IMR-90 (cell line): ENCODE measurements at regions not wholly inside any gene's neighbourhood (a gene's known extent, or its start where the extent isn't known, plus 50 kb on each side); places are given as distances from the start of the nearest gene placed in this dataset.

Experiments used
- ATAC-seq: fragments of 200-7000 bp; cut with Tn5 transposase; 2 replicates; pipeline ENCODE4 v1.9.1; 2020; ENCODE audit warnings: low read depth, mild to moderate bottlenecking, moderate library complexity
- BruUV-seq: library from RNA; stranded (reverse); fragments of 400-500 nt; replicated peaks from 2 replicates; lab custom pipeline; 2021; lab: Mats Ljungman, UMichigan
- CTCF ChIA-PET: fragments of 300-600 bp; formaldehyde crosslinking; extraction: SDS; loops from one replicate; lab custom pipeline; 2021; ENCODE audit warnings: antibody characterized with exemption; lab: Yijun Ruan, JAX
- POLR2A ChIA-PET: fragments of 300-600 bp; sonication (Branson Sonifier 250); formaldehyde crosslinking; loops from one replicate; lab custom pipeline; 2022; ENCODE audit warnings: antibody characterized with exemption; ENCODE audit not compliant: unreplicated experiment; lab: Charles Lee
- DNase-seq: peaks from one replicate; pipeline ENCODE4 v3.0.0; 2013
- H2AFZ ChIP-seq: replicated peaks from 2 replicates; pipeline ENCODE3; 2013; ENCODE audit warnings: low read length, mild to moderate bottlenecking; ENCODE audit not compliant: poor library complexity
- H2AK5ac ChIP-seq: 2 replicates; pipeline ENCODE4 v1.6.1; 2013; ENCODE audit warnings: low read depth, low read length, inconsistent platforms
- H2AK9ac ChIP-seq: replicated peaks from 2 replicates; pipeline ENCODE3; 2013; ENCODE audit warnings: mild to moderate bottlenecking, low read depth, low read length, moderate library complexity; ENCODE audit not compliant: poor library complexity
- H2BK120ac ChIP-seq: 2 replicates; pipeline ENCODE4 v1.6.1; 2013; ENCODE audit warnings: low read depth, low read length, inconsistent platforms
- H2BK15ac ChIP-seq: 3 replicates; pipeline ENCODE4 v1.6.1; 2013; ENCODE audit warnings: low read depth, low read length, inconsistent platforms
- H2BK20ac ChIP-seq: 2 replicates; pipeline ENCODE4 v1.6.1; 2013; ENCODE audit warnings: low read depth, mild to moderate bottlenecking, inconsistent platforms, low read length, moderate library complexity
- H2BK5ac ChIP-seq: 2 replicates; pipeline ENCODE4 v1.6.1; 2013; ENCODE audit warnings: mild to moderate bottlenecking, low read depth, low read length, inconsistent platforms; ENCODE audit not compliant: poor library complexity, severe bottlenecking
- H3K14ac ChIP-seq: replicated peaks from 2 replicates; pipeline ENCODE4 v1.6.1; 2013; ENCODE audit warnings: low read depth, low read length, inconsistent platforms
- H3K18ac ChIP-seq: 2 replicates; pipeline ENCODE4 v1.6.1; 2013; ENCODE audit warnings: low read depth, low read length, control low read depth
- H3K23ac ChIP-seq: 2 replicates; pipeline ENCODE4 v1.6.1; 2013; ENCODE audit warnings: low read depth, low read length, inconsistent platforms
- H3K27ac ChIP-seq: 2 replicates; pipeline ENCODE4 v1.5.1; 2013; ENCODE audit warnings: mild to moderate bottlenecking, control low read depth, low read length; ENCODE audit not compliant: insufficient read depth
- H3K27me3 ChIP-seq: 2 replicates; pipeline ENCODE4 v1.6.1; 2013; ENCODE audit warnings: low read length; ENCODE audit not compliant: control insufficient read depth, insufficient read depth
- H3K36me3 ChIP-seq: 2 replicates; pipeline ENCODE4 v1.6.1; 2013; ENCODE audit warnings: low read length, mixed read lengths; ENCODE audit not compliant: control insufficient read depth, insufficient read depth
- H3K4ac ChIP-seq: 2 replicates; pipeline ENCODE4 v1.6.1; 2013; ENCODE audit warnings: low read depth, low read length, inconsistent platforms
- H3K4me1 ChIP-seq: 2 replicates; pipeline ENCODE4 v1.6.1; 2013; ENCODE audit warnings: low read length, mixed read lengths; ENCODE audit not compliant: control insufficient read depth, insufficient read depth
- H3K4me2 ChIP-seq: 2 replicates; pipeline ENCODE4 v1.6.1; 2013; ENCODE audit warnings: low read depth, mild to moderate bottlenecking, control low read depth, low read length, moderate library complexity
- H3K4me3 ChIP-seq: 2 replicates; pipeline ENCODE4 v1.5.1; 2013; ENCODE audit warnings: low read depth, mild to moderate bottlenecking, control low read depth, low read length, moderate library complexity; ENCODE audit not compliant: insufficient read depth
- H3K56ac ChIP-seq: 2 replicates; pipeline ENCODE4 v1.6.1; 2013; ENCODE audit warnings: low read length, inconsistent platforms; ENCODE audit not compliant: insufficient read depth; ENCODE audit errors: extremely low read depth
- H3K79me1 ChIP-seq, 2 experiments: 2 replicates each; pipeline ENCODE4 v1.6.1; 2013; ENCODE audit warnings: low read length in 2 of 2, inconsistent platforms in 1 of 2, low read depth in 1 of 2
- H3K9ac ChIP-seq: 2 replicates; pipeline ENCODE4 v1.6.1; 2013; ENCODE audit warnings: low read depth, low read length, control low read depth
- H3K9me1 ChIP-seq: 2 replicates; pipeline ENCODE4 v1.6.1; 2013; ENCODE audit warnings: low read length, inconsistent platforms; ENCODE audit not compliant: insufficient read depth
- H3K9me3 ChIP-seq: 2 replicates; pipeline ENCODE4 v1.6.1; 2013; ENCODE audit warnings: low read length; ENCODE audit not compliant: control insufficient read depth, insufficient read depth
- H4K20me1 ChIP-seq: 2 replicates; pipeline ENCODE4 v1.6.1; 2013; ENCODE audit warnings: low read length, inconsistent platforms; ENCODE audit not compliant: insufficient read depth
- H4K5ac ChIP-seq: 2 replicates; pipeline ENCODE4 v1.6.1; 2013; ENCODE audit warnings: mild to moderate bottlenecking, low read depth, low read length, control low read depth
- H4K8ac ChIP-seq, 2 experiments: 2 replicates each; pipeline ENCODE4 v1.6.1; 2013; ENCODE audit warnings: low read depth in 2 of 2, low read length in 2 of 2, control low read depth in 1 of 2, inconsistent platforms in 1 of 2
- H4K91ac ChIP-seq: 2 replicates; pipeline ENCODE4 v1.6.1; 2013; ENCODE audit warnings: low read depth, low read length, inconsistent platforms; ENCODE audit not compliant: insufficient read depth
- CHD1 ChIP-seq: IDR thresholded peaks from 2 replicates; pipeline ENCODE4 v1.6.1; 2012; ENCODE audit warnings: low read depth, low read length, improper control_type of control experiment
- MAFK ChIP-seq: IDR thresholded peaks from 2 replicates; pipeline ENCODE4 v1.6.1; 2012; ENCODE audit warnings: low read depth, low read length, improper control_type of control experiment
- RFX5 ChIP-seq: IDR thresholded peaks from 2 replicates; pipeline ENCODE4 v1.8.0; 2012; ENCODE audit warnings: low read depth, mild to moderate bottlenecking, low read length, moderate library complexity
- USF2 ChIP-seq: fragments of 150-350 bp; IDR thresholded peaks from 2 replicates; pipeline ENCODE4 v1.6.1; 2017; ENCODE audit warnings: mild to moderate bottlenecking, antibody characterized with exemption, low read length, low read depth
- WGBS, 2 experiments: methylation state at CpG; one replicate each; pipeline versions ENCODE4 v1.1.5 to v1.1.7; 2013; ENCODE audit warnings: missing lambda C conversion rate in 2 of 2; ENCODE audit not compliant: insufficient read length in 1 of 2; ENCODE audit errors: extremely low coverage in 2 of 2; 5-methylcytosine and 5-hydroxymethylcytosine counted together
- dilution Hi-C: fragments of 300-500 bp; cut with HindIII; formaldehyde crosslinking; loops from one replicate; pipeline ENCODE4 v1.14.3; 2018; ENCODE audit warnings: low sequenced_read_pairs; ENCODE audit not compliant: unreplicated experiment
- in situ Hi-C: fragments of 300-500 bp; cut with MboI; formaldehyde crosslinking; loops from 3 replicates; pipeline ENCODE4 v1.14.3; 2019; ENCODE audit warnings: low sequenced_read_pairs, inconsistent platforms, mixed read lengths
- intact Hi-C: fragments of 100-400 bp; cut with micrococcal nuclease; formaldehyde crosslinking; loops from 2 replicates; pipeline ENCODE4 v1.10.0; 2022
- TF ChIP-seq, protein P1 (sequence below): conservative IDR thresholded peaks from 2 replicates; pipeline ENCODE4 v1.5.1; 2012; ENCODE audit warnings: mild to moderate bottlenecking, low read depth, low read length, improper control_type of control experiment

DNA sequence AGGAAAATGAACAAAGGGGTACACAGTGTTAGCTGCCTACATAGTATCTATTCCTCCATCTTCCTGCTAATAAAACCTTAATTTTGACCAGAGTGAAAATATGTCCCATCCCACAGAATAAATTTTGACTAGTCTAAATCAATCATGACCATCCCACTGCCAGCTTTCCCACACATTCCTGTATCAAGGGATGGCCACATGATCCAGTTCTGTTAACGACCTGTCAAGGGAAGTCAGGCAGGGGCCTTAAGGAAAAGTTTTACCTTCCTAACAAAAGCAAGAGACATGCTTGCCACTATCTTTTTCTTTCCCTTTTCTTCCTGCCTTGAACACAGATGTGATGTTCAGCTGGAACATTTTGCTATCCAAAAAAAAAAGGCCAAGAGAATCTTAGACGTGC is 185.0 kb upstream of the CHAC2 start:
- Histone ChIP-seq H3K9ac (no peak overlapping the region), H2BK15ac (no peak overlapping the region), H3K27ac (no peak overlapping the region), H3K36me3 (no peaks in the 10 kb centered on the region), H3K79me1 (no peaks in the 10 kb centered on the region), H2AK5ac (no peak overlapping the region), H3K27me3 (peaks cover 10% of the 10 kb centered on the region; the same call in 1 of the 2 replicates), H3K4me2 (no peak overlapping the region), H3K4ac (no peak overlapping the region), H4K5ac (no peak overlapping the region), H3K4me1 (no peaks in the 10 kb centered on the region), H2AK9ac (no peak overlapping the region), H3K4me3 (no peak overlapping the region), H4K20me1 (no peaks in the 10 kb centered on the region), H3K56ac (no peak overlapping the region), H3K9me1 (no peaks in the 10 kb centered on the region), H2BK5ac (no peak overlapping the region), H2AFZ (no peak overlapping the region), H3K18ac (no peak overlapping the region), H4K91ac (no peak overlapping the region), H3K14ac (no peak overlapping the region), H2BK120ac (no peak overlapping the region), H3K9me3 (no peaks in the 10 kb centered on the region), H3K23ac (no peak overlapping the region), H2BK20ac (no peak overlapping the region), H4K8ac (no peak overlapping the region)
- BruUV-seq: no TSS peak
- CTCF ChIA-PET: interaction anchor here (1.1 kb wide), 1 partner anchor 10 kb away, joined by 3 read pairs; no protein-coding TSS in a partner anchor
- no peak for ATAC-seq
- intact Hi-C loops: no loop called here
- in situ Hi-C loops: no loop called here
- POLR2A ChIA-PET: no interaction called here
- no CpG with 5 or more reads among the region's 2 CpGs for WGBS, 2 experiments
- DNase-seq: no peak
- dilution Hi-C loops: no loop called here
- TF ChIP-seq, protein P1, sequence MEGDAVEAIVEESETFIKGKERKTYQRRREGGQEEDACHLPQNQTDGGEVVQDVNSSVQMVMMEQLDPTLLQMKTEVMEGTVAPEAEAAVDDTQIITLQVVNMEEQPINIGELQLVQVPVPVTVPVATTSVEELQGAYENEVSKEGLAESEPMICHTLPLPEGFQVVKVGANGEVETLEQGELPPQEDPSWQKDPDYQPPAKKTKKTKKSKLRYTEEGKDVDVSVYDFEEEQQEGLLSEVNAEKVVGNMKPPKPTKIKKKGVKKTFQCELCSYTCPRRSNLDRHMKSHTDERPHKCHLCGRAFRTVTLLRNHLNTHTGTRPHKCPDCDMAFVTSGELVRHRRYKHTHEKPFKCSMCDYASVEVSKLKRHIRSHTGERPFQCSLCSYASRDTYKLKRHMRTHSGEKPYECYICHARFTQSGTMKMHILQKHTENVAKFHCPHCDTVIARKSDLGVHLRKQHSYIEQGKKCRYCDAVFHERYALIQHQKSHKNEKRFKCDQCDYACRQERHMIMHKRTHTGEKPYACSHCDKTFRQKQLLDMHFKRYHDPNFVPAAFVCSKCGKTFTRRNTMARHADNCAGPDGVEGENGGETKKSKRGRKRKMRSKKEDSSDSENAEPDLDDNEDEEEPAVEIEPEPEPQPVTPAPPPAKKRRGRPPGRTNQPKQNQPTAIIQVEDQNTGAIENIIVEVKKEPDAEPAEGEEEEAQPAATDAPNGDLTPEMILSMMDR: no peak
- TF ChIP-seq USF2 (no peak), RFX5 (no peak), MAFK (no peak), CHD1 (no peak)
